ENCODE measurements at regions not wholly inside any gene's neighbourhood (a gene's known extent, or its start where the extent isn't known, plus 50 kb on each side); places are given as distances from the start of the nearest gene placed in this dataset.

GRCh38 chrX:9147726-9148125 lies 113.8 kb upstream of the FAM9B start:
- peak overlapping the region; percentile 95 for H3K27ac ChIP-seq (ENCODE audit: low read depth, low read length)

GRCh38 chrX:9148615-9149399 lies 114.9 kb upstream of the FAM9B start:
- Histone ChIP-seq H3K4me1 (ENCODE audit: control insufficient read depth, insufficient read depth, low read length) (peaks cover 59% of the 10 kb centered on the region), H3K4me3 (ENCODE audit: low read depth, low read length) (peak overlapping the region; percentile 41), H3K9ac (ENCODE audit: low read depth, low read length) (peak overlapping the region; percentile 59), H3K27me3 (ENCODE audit: control insufficient read depth, insufficient read depth, low read length) (no peaks in the 10 kb centered on the region), H3K27ac (ENCODE audit: low read depth, low read length) (peak overlapping the region; percentile 95), H3K9me3 (ENCODE audit: control insufficient read depth, insufficient read depth, low read length) (peaks cover 17% of the 10 kb centered on the region), H3K36me3 (ENCODE audit: control insufficient read depth, insufficient read depth, low read length) (no peaks in the 10 kb centered on the region)

More at GRCh38 chrX:9147726-9148125, 113.8 kb upstream of the FAM9B start:
- Histone ChIP-seq H3K4me1 (ENCODE audit: control insufficient read depth, insufficient read depth, low read length) (peaks cover 60% of the 10 kb centered on the region), H3K36me3 (ENCODE audit: control insufficient read depth, insufficient read depth, low read length) (no peaks in the 10 kb centered on the region), H3K4me3 (ENCODE audit: low read depth, low read length) (peak overlapping the region; percentile 41), H3K27me3 (ENCODE audit: control insufficient read depth, insufficient read depth, low read length) (no peaks in the 10 kb centered on the region), H3K9me3 (ENCODE audit: control insufficient read depth, insufficient read depth, low read length) (peaks cover 17% of the 10 kb centered on the region), H3K9ac (ENCODE audit: low read depth, low read length) (peak overlapping the region; percentile 65)

- Histone ChIP-seq H3K27ac (ENCODE audit: low read depth, low read length) (peak overlapping the region; percentile 95), H3K9ac (ENCODE audit: low read depth, low read length) (peak overlapping the region; percentile 54), H3K27me3 (ENCODE audit: control insufficient read depth, insufficient read depth, low read length) (no peaks in the 10 kb centered on the region), H3K4me1 (ENCODE audit: control insufficient read depth, insufficient read depth, low read length) (peaks cover 50% of the 10 kb centered on the region), H3K36me3 (ENCODE audit: control insufficient read depth, insufficient read depth, low read length) (no peaks in the 10 kb centered on the region), H3K4me3 (ENCODE audit: low read depth, low read length) (no peak overlapping the region), H3K9me3 (ENCODE audit: control insufficient read depth, insufficient read depth, low read length) (peaks cover 19% of the 10 kb centered on the region)
Observed at GRCh38 chrX:9149501-9150245, 115.7 kb upstream of the FAM9B start.

GRCh38 chrX:9151772-9152307 lies 117.9 kb upstream of the FAM9B start:
- Histone ChIP-seq H3K4me1 (ENCODE audit: control insufficient read depth, insufficient read depth, low read length) (peaks cover 32% of the 10 kb centered on the region), H3K36me3 (ENCODE audit: control insufficient read depth, insufficient read depth, low read length) (no peaks in the 10 kb centered on the region), H3K9ac (ENCODE audit: low read depth, low read length) (no peak overlapping the region), H3K9me3 (ENCODE audit: control insufficient read depth, insufficient read depth, low read length) (peaks cover 21% of the 10 kb centered on the region), H3K27me3 (ENCODE audit: control insufficient read depth, insufficient read depth, low read length) (no peaks in the 10 kb centered on the region), H3K4me3 (ENCODE audit: low read depth, low read length) (no peak overlapping the region), H3K27ac (ENCODE audit: low read depth, low read length) (no peak overlapping the region)

- H3K27me3 ChIP-seq (ENCODE audit: control insufficient read depth, insufficient read depth, low read length), result no peaks in the 10 kb centered on the region
- no peak overlapping the region for H3K27ac ChIP-seq (ENCODE audit: low read depth, low read length)
- no peak overlapping the region for H3K4me3 ChIP-seq (ENCODE audit: low read depth, low read length)
- H3K4me1 ChIP-seq (ENCODE audit: control insufficient read depth, insufficient read depth, low read length), result peaks cover 33% of the 10 kb centered on the region
- H3K9ac ChIP-seq (ENCODE audit: low read depth, low read length), result no peak overlapping the region
- H3K9me3 ChIP-seq (ENCODE audit: control insufficient read depth, insufficient read depth, low read length), result peaks cover 21% of the 10 kb centered on the region
- no peaks in the 10 kb centered on the region for H3K36me3 ChIP-seq (ENCODE audit: control insufficient read depth, insufficient read depth, low read length)
Observed at GRCh38 chrX:9153300-9153699, 119.4 kb upstream of the FAM9B start.

GRCh38 chrX:9158611-9159010 lies 124.7 kb upstream of the FAM9B start:
- H3K4me1 ChIP-seq (ENCODE audit: control insufficient read depth, insufficient read depth, low read length), result peaks cover 23% of the 10 kb centered on the region
- H3K36me3 ChIP-seq (ENCODE audit: control insufficient read depth, insufficient read depth, low read length), result no peaks in the 10 kb centered on the region
- no peak overlapping the region for H3K9ac ChIP-seq (ENCODE audit: low read depth, low read length)
- H3K4me3 ChIP-seq (ENCODE audit: low read depth, low read length), result no peak overlapping the region
- no peak overlapping the region for H3K27ac ChIP-seq (ENCODE audit: low read depth, low read length)
- H3K9me3 ChIP-seq (ENCODE audit: control insufficient read depth, insufficient read depth, low read length), result 0 out of 2 replicates have a peak, but pooled peaks cover 4% of the 10 kb centered on the region
- H3K27me3 ChIP-seq (ENCODE audit: control insufficient read depth, insufficient read depth, low read length), result no peaks in the 10 kb centered on the region

GRCh38 chrX:9160698-9161329 lies 126.9 kb upstream of the FAM9B start:
- Histone ChIP-seq H3K9me3 (ENCODE audit: control insufficient read depth, insufficient read depth, low read length) (no peaks in the 10 kb centered on the region), H3K27ac (ENCODE audit: low read depth, low read length) (no peak overlapping the region), H3K27me3 (ENCODE audit: control insufficient read depth, insufficient read depth, low read length) (no peaks in the 10 kb centered on the region), H3K4me1 (ENCODE audit: control insufficient read depth, insufficient read depth, low read length) (peaks cover 24% of the 10 kb centered on the region), H3K9ac (ENCODE audit: low read depth, low read length) (no peak overlapping the region), H3K4me3 (ENCODE audit: low read depth, low read length) (no peak overlapping the region), H3K36me3 (ENCODE audit: control insufficient read depth, insufficient read depth, low read length) (no peaks in the 10 kb centered on the region)

GRCh38 chrX:9162698-9163097 lies 128.8 kb upstream of the FAM9B start:
- Histone ChIP-seq H3K9ac (ENCODE audit: low read depth, low read length) (no peak overlapping the region), H3K4me3 (ENCODE audit: low read depth, low read length) (no peak overlapping the region), H3K9me3 (ENCODE audit: control insufficient read depth, insufficient read depth, low read length) (peaks cover 11% of the 10 kb centered on the region; the same call in 1 of the 2 replicates), H3K27me3 (ENCODE audit: control insufficient read depth, insufficient read depth, low read length) (no peaks in the 10 kb centered on the region), H3K27ac (ENCODE audit: low read depth, low read length) (no peak overlapping the region), H3K36me3 (ENCODE audit: control insufficient read depth, insufficient read depth, low read length) (no peaks in the 10 kb centered on the region), H3K4me1 (ENCODE audit: control insufficient read depth, insufficient read depth, low read length) (peaks cover 15% of the 10 kb centered on the region; the same call in 1 of the 2 replicates)

GRCh38 chrX:9163214-9163709 lies 129.3 kb upstream of the FAM9B start:
- H3K27me3 ChIP-seq (ENCODE audit: control insufficient read depth, insufficient read depth, low read length), result no peaks in the 10 kb centered on the region
- H3K9ac ChIP-seq (ENCODE audit: low read depth, low read length), result no peak overlapping the region
- 0 out of 2 replicates have a peak, but pooled peaks cover 10% of the 10 kb centered on the region for H3K4me1 ChIP-seq (ENCODE audit: control insufficient read depth, insufficient read depth, low read length)
- no peaks in the 10 kb centered on the region for H3K36me3 ChIP-seq (ENCODE audit: control insufficient read depth, insufficient read depth, low read length)
- H3K9me3 ChIP-seq (ENCODE audit: control insufficient read depth, insufficient read depth, low read length), result peaks cover 11% of the 10 kb centered on the region; the same call in 1 of the 2 replicates
- H3K4me3 ChIP-seq (ENCODE audit: low read depth, low read length), result no peak overlapping the region
- no peak overlapping the region for H3K27ac ChIP-seq (ENCODE audit: low read depth, low read length)

- H3K27me3 ChIP-seq (ENCODE audit: control insufficient read depth, insufficient read depth, low read length), result no peaks in the 10 kb centered on the region
- H3K9ac ChIP-seq (ENCODE audit: low read depth, low read length), result no peak overlapping the region
- H3K36me3 ChIP-seq (ENCODE audit: control insufficient read depth, insufficient read depth, low read length), result no peaks in the 10 kb centered on the region
- no peak overlapping the region for H3K4me3 ChIP-seq (ENCODE audit: low read depth, low read length)
- H3K4me1 ChIP-seq (ENCODE audit: control insufficient read depth, insufficient read depth, low read length), result 0 out of 2 replicates have a peak, but pooled peaks cover 7% of the 10 kb centered on the region
- peaks cover 11% of the 10 kb centered on the region; the same call in 1 of the 2 replicates for H3K9me3 ChIP-seq (ENCODE audit: control insufficient read depth, insufficient read depth, low read length)
- H3K27ac ChIP-seq (ENCODE audit: low read depth, low read length), result no peak overlapping the region
Observed at GRCh38 chrX:9164086-9164485, 130.2 kb upstream of the FAM9B start.
